T-helper 22 cell (primary cell): ENCODE measurements at regions not wholly inside any gene's neighbourhood (a gene's known extent, or its start where the extent isn't known, plus 50 kb on each side); places are given as distances from the start of the nearest gene placed in this dataset.

ENCODE experiments used
- DNase-seq: peaks from one replicate; pipeline ENCODE4 v3.0.0-alpha.2; 2020; ENCODE audit warnings: low read depth

GRCh38 chr5:118687661-118688621 lies 300.4 kb downstream of the DTWD2 start:
- no peak for DNase-seq

- DNase-seq: no peak
These were observed 301.2 kb downstream of the DTWD2 start for GRCh38 chr5:118687100-118687499.

- no peak for DNase-seq
These were observed 306.7 kb downstream of the DTWD2 start for GRCh38 chr5:118681655-118682054.

GRCh38 chr5:118679264-118679940 lies 308.9 kb downstream of the DTWD2 start:
- no peak for DNase-seq

GRCh38 chr5:118678746-118679145 lies 309.6 kb downstream of the DTWD2 start:
- no peak for DNase-seq

GRCh38 chr5:118675247-118675646 lies 313.1 kb downstream of the DTWD2 start:
- no peak for DNase-seq

GRCh38 chr5:118657576-118657975 lies 330.8 kb downstream of the DTWD2 start:
- DNase-seq: no peak

GRCh38 chr5:118653872-118654271 lies 334.5 kb downstream of the DTWD2 start:
- no peak for DNase-seq

- DNase-seq: no peak
These were observed 335.2 kb downstream of the DTWD2 start for GRCh38 chr5:118653183-118653582.

- DNase-seq: no peak
These were observed 337.3 kb downstream of the DTWD2 start for GRCh38 chr5:118651002-118651401.

GRCh38 chr5:118647587-118647986 lies 340.8 kb downstream of the DTWD2 start:
- DNase-seq: no peak

GRCh38 chr5:118646917-118647316 lies 341.4 kb downstream of the DTWD2 start:
- no peak for DNase-seq

GRCh38 chr5:118637947-118638670 lies 350.2 kb downstream of the DTWD2 start:
- DNase-seq: no peak

GRCh38 chr5:118628660-118629354 lies 359.5 kb downstream of the DTWD2 start:
- no peak for DNase-seq

GRCh38 chr5:118620233-118620632 lies 368.1 kb downstream of the DTWD2 start:
- no peak for DNase-seq

GRCh38 chr5:118619823-118620222 lies 368.5 kb downstream of the DTWD2 start:
- DNase-seq: no peak

GRCh38 chr5:118616281-118616680 lies 372.1 kb downstream of the DTWD2 start:
- no peak for DNase-seq

GRCh38 chr5:118614731-118615456 lies 373.5 kb downstream of the DTWD2 start:
- DNase-seq: no peak

- no peak for DNase-seq
These were observed 376.9 kb downstream of the DTWD2 start for GRCh38 chr5:118611332-118611945.

GRCh38 chr5:118606940-118607339 lies 381.4 kb downstream of the DTWD2 start:
- DNase-seq: no peak

- DNase-seq: no peak
These were observed 382.6 kb downstream of the DTWD2 start for GRCh38 chr5:118605761-118606160.
